ENCODE measurements at regions not wholly inside any gene's neighbourhood (a gene's known extent, or its start where the extent isn't known, plus 50 kb on each side); places are given as distances from the start of the nearest gene placed in this dataset.

DNA sequence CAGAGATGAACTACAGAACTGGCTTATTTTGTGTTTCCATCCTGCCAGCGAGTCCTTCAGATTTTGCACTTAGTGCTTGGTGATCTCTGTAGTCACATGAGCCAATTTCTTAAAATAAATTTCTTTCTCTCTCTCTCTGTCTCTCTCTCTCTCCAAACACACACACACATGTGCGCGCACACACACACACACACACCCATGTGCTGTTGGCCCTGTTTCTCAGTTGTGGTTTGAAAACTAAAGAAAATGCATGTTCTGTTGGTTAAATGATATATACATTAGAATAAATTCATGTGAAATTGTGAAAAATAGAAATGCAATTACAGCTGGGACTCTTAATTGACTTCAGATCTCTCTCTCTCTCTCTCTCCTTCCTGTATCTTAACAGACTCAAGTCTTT is 399.3 kb downstream of the FAT4 start:
- Histone ChIP-seq H3K27ac (no peak overlapping the region), H3K4me1 (no peaks in the 10 kb centered on the region), H3K36me3 (no peaks in the 10 kb centered on the region), H3K9me3 (no peaks in the 10 kb centered on the region), H3K4me3 (no peak overlapping the region), H3K27me3 (no peaks in the 10 kb centered on the region)
- no peak for TF ChIP-seq POLR2AphosphoS5 (IDR thresholded peaks at IDR 0.05; ENCODE audit: insufficient read depth in 1 of 2, low read depth in 1 of 2)
- no peak for TF ChIP-seq POLR2A (IDR thresholded peaks at IDR 0.05)
- no peak for TF ChIP-seq CTCF (IDR thresholded peaks at IDR 0.05)
- intact Hi-C loops (cut with DNase I): no loop called here
- DNase-seq (ENCODE audit: extremely low spot score in 2 of 2): no peak

DNA sequence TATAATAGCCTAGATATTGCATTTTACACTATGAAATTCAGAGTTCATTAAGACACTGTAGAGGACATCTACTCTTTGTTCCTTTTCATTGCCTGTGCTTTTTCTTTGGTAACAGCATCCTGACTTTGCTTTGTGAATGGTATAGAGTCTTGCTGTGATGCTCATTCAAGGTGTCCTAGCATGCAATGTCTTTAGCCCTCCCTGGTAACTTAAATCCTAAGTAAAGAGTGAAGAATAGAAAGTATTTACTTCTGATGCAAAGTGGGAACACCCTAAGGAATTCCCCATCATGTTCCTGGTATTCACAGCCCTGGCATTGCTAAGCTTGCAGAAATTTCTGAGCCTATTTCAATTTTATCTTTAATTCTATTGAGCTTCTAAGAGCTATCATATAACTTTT is 400.1 kb downstream of the FAT4 start:
- no peak for DNase-seq (ENCODE audit: extremely low spot score in 2 of 2)
- Histone ChIP-seq H3K4me1 (no peaks in the 10 kb centered on the region), H3K36me3 (no peaks in the 10 kb centered on the region), H3K4me3 (no peak overlapping the region), H3K27me3 (no peaks in the 10 kb centered on the region), H3K9me3 (no peaks in the 10 kb centered on the region), H3K27ac (no peak overlapping the region)
- TF ChIP-seq POLR2A (IDR thresholded peaks at IDR 0.05) (no peak), CTCF (IDR thresholded peaks at IDR 0.05) (no peak), POLR2AphosphoS5 (IDR thresholded peaks at IDR 0.05; ENCODE audit: insufficient read depth in 1 of 2, low read depth in 1 of 2) (no peak)
- intact Hi-C loops (cut with DNase I): no loop called here

GRCh38 chr4:125719987-125720386 is 405.2 kb downstream of the FAT4 start:
- DNase-seq (ENCODE audit: extremely low spot score in 2 of 2): no peak
- intact Hi-C loops (cut with DNase I): no loop called here
- Histone ChIP-seq H3K27me3 (no peaks in the 10 kb centered on the region), H3K9me3 (no peaks in the 10 kb centered on the region), H3K27ac (no peak overlapping the region), H3K4me3 (no peak overlapping the region), H3K36me3 (no peaks in the 10 kb centered on the region), H3K4me1 (no peaks in the 10 kb centered on the region)
- TF ChIP-seq CTCF (IDR thresholded peaks at IDR 0.05): no peak
- TF ChIP-seq POLR2A (IDR thresholded peaks at IDR 0.05): no peak
- no peak for TF ChIP-seq POLR2AphosphoS5 (IDR thresholded peaks at IDR 0.05; ENCODE audit: insufficient read depth in 1 of 2, low read depth in 1 of 2)

DNA sequence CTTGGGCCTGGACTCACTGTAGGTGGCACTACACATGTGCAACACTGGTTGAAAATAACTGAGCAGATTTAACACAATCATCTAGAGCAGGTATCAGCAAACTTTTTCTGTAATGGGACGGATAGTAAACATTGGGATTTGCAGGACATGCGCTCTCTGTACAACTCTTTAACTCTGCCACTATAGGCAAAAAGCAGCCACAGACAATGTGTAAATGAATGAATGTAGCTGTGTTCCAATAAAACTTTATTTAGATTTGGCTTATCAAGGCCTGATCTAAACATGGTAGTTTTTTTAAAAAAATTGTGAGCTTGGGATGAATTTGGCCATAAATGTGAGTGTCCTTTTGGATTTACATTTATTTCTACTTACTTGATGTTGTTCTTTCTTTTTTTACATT is 407.3 kb downstream of the FAT4 start:
- intact Hi-C loops (cut with DNase I): no loop called here
- H3K36me3 ChIP-seq: no peaks in the 10 kb centered on the region
- no peaks in the 10 kb centered on the region for H3K9me3 ChIP-seq
- H3K4me1 ChIP-seq: no peaks in the 10 kb centered on the region
- no peak overlapping the region for H3K27ac ChIP-seq
- no peaks in the 10 kb centered on the region for H3K27me3 ChIP-seq
- TF ChIP-seq CTCF (IDR thresholded peaks at IDR 0.05): no peak
- no peak for TF ChIP-seq POLR2AphosphoS5 (IDR thresholded peaks at IDR 0.05; ENCODE audit: insufficient read depth in 1 of 2, low read depth in 1 of 2)
- no peak for TF ChIP-seq POLR2A (IDR thresholded peaks at IDR 0.05)
- DNase-seq (ENCODE audit: extremely low spot score in 2 of 2): no peak
- no peak overlapping the region for H3K4me3 ChIP-seq

- Histone ChIP-seq H3K9me3 (no peaks in the 10 kb centered on the region), H3K4me3 (no peak overlapping the region), H3K36me3 (no peaks in the 10 kb centered on the region), H3K27me3 (no peaks in the 10 kb centered on the region), H3K4me1 (no peaks in the 10 kb centered on the region), H3K27ac (no peak overlapping the region)
- TF ChIP-seq POLR2A (IDR thresholded peaks at IDR 0.05) (no peak), POLR2AphosphoS5 (IDR thresholded peaks at IDR 0.05; ENCODE audit: insufficient read depth in 1 of 2, low read depth in 1 of 2) (no peak), CTCF (IDR thresholded peaks at IDR 0.05) (no peak)
- intact Hi-C loops (cut with DNase I): no loop called here
- no peak for DNase-seq (ENCODE audit: extremely low spot score in 2 of 2)
These were observed 411.3 kb downstream of the FAT4 start for GRCh38 chr4:125725957-125726525.
